H9 (cell line): ENCODE measurements at regions not wholly inside any gene's neighbourhood (a gene's known extent, or its start where the extent isn't known, plus 50 kb on each side); places are given as distances from the start of the nearest gene placed in this dataset.

Experiments
- DNase-seq: peaks from one replicate; pipeline ENCODE4 v3.0.0-alpha.2; 2017
- H2AFZ ChIP-seq: one replicate; pipeline ENCODE4 v1.6.1; 2013; ENCODE audit warnings: mild to moderate bottlenecking, low read length, control low read depth, moderate library complexity
- H2AK5ac ChIP-seq: 2 replicates; pipeline ENCODE4 v1.6.1; 2013; ENCODE audit warnings: low read length, control low read depth, mixed read lengths; ENCODE audit not compliant: insufficient read length
- H2BK120ac ChIP-seq: one replicate; pipeline ENCODE4 v1.6.1; 2013; ENCODE audit warnings: low read depth, mild to moderate bottlenecking, low read length, control low read depth, inconsistent platforms; ENCODE audit not compliant: poor library complexity, severe bottlenecking
- H2BK12ac ChIP-seq: 2 replicates; pipeline ENCODE4 v1.6.1; 2013; ENCODE audit warnings: low read length, control low read depth, mixed read lengths, low read depth; ENCODE audit not compliant: insufficient read length
- H2BK15ac ChIP-seq: 2 replicates; pipeline ENCODE4 v1.6.1; 2013; ENCODE audit warnings: low read depth, low read length, control low read depth
- H2BK20ac ChIP-seq: one replicate; pipeline ENCODE4 v1.6.1; 2013; ENCODE audit warnings: low read depth, mild to moderate bottlenecking, low read length, control low read depth, inconsistent platforms; ENCODE audit not compliant: poor library complexity, severe bottlenecking
- H2BK5ac ChIP-seq: 2 replicates; pipeline ENCODE4 v1.6.1; 2013; ENCODE audit warnings: low read length, control low read depth, mixed read lengths; ENCODE audit not compliant: insufficient read length
- H3K14ac ChIP-seq: 2 replicates; pipeline ENCODE4 v1.6.1; 2013; ENCODE audit warnings: low read length, control low read depth; ENCODE audit not compliant: insufficient read depth
- H3K18ac ChIP-seq: 2 replicates; pipeline ENCODE4 v1.6.1; 2013; ENCODE audit warnings: low read depth, mild to moderate bottlenecking, mixed read lengths, low read length, control low read depth; ENCODE audit not compliant: insufficient read length
- H3K23ac ChIP-seq: 2 replicates; pipeline ENCODE4 v1.6.1; 2013; ENCODE audit warnings: low read length, control low read depth, mixed read lengths, low read depth; ENCODE audit not compliant: insufficient read length
- H3K23me2 ChIP-seq: 2 replicates; pipeline ENCODE4 v1.6.1; 2013; ENCODE audit warnings: low read depth, mild to moderate bottlenecking, mixed read lengths, low read length, control low read depth; ENCODE audit not compliant: insufficient read length, poor library complexity, severe bottlenecking
- H3K27ac ChIP-seq: 2 replicates; pipeline ENCODE4 v1.5.1; 2013; ENCODE audit warnings: low read length, control low read depth, mixed read lengths, low read depth; ENCODE audit not compliant: insufficient read length
- H3K27me3 ChIP-seq: 2 replicates; pipeline ENCODE4 v1.6.1; 2013; ENCODE audit warnings: low read length, control low read depth, inconsistent platforms; ENCODE audit not compliant: insufficient read depth
- H3K4ac ChIP-seq: 2 replicates; pipeline ENCODE4 v1.6.1; 2013; ENCODE audit warnings: low read depth, mild to moderate bottlenecking, control low read depth, inconsistent platforms, low read length, moderate library complexity
- H3K4me1 ChIP-seq: 2 replicates; pipeline ENCODE4 v1.6.1; 2013; ENCODE audit warnings: low read length, control low read depth, inconsistent platforms; ENCODE audit not compliant: insufficient read depth
- H3K4me2 ChIP-seq: 2 replicates; pipeline ENCODE4 v1.6.1; 2013; ENCODE audit warnings: low read length, control low read depth, mixed read lengths; ENCODE audit not compliant: insufficient read length, insufficient read depth
- H3K56ac ChIP-seq: 2 replicates; pipeline ENCODE4 v1.6.1; 2013; ENCODE audit warnings: low read depth, mild to moderate bottlenecking, mixed read lengths, low read length, control low read depth; ENCODE audit not compliant: insufficient read length
- H3K79me1 ChIP-seq: 2 replicates; pipeline ENCODE4 v1.6.1; 2013; ENCODE audit warnings: low read depth, mild to moderate bottlenecking, moderate library complexity, low read length, control low read depth, inconsistent platforms; ENCODE audit not compliant: insufficient read depth, poor library complexity, severe bottlenecking
- H3K79me2 ChIP-seq: 2 replicates; pipeline ENCODE4 v1.6.1; 2013; ENCODE audit warnings: low read length, control low read depth, inconsistent platforms; ENCODE audit not compliant: insufficient read depth
- H3K9ac ChIP-seq: 2 replicates; pipeline ENCODE4 v1.6.1; 2013; ENCODE audit warnings: low read length, control low read depth, mixed read lengths; ENCODE audit not compliant: insufficient read length; ENCODE audit errors: extremely low read depth
- H3K9me3 ChIP-seq: one replicate; pipeline ENCODE4 v1.6.1; 2013; ENCODE audit warnings: low read depth, low read length, inconsistent platforms; ENCODE audit not compliant: control insufficient read depth
- H3T11ph ChIP-seq: one replicate; pipeline ENCODE4 v1.6.1; 2013; ENCODE audit warnings: mild to moderate bottlenecking, low read length, control low read depth, inconsistent platforms
- H4K20me1 ChIP-seq: one replicate; pipeline ENCODE4 v1.6.1; 2013; ENCODE audit not compliant: control insufficient read depth, insufficient read length, insufficient read depth
- H4K5ac ChIP-seq: 2 replicates; pipeline ENCODE4 v1.6.1; 2013; ENCODE audit warnings: low read depth, mild to moderate bottlenecking, mixed read lengths, low read length, control low read depth; ENCODE audit not compliant: insufficient read length
- H4K8ac ChIP-seq: replicated peaks from 2 replicates; pipeline ENCODE4 v1.6.1; 2013; ENCODE audit warnings: low read length, control low read depth, mixed read lengths, low read depth; ENCODE audit not compliant: insufficient read length
- H4K91ac ChIP-seq: 2 replicates; pipeline ENCODE4 v1.6.1; 2013; ENCODE audit warnings: low read depth, mild to moderate bottlenecking, moderate library complexity, mixed read lengths, low read length, control low read depth; ENCODE audit not compliant: insufficient read length
- H3K27ac Mint-ChIP-seq, 3 experiments: 2 replicates in 2 of 3; 3 replicates in 1 of 3; pipeline ENCODE4 v1.8.0; 2020 to 2021; ENCODE audit warnings: mixed read lengths in 3 of 3, mild to moderate bottlenecking in 1 of 3, moderate library complexity in 1 of 3
- H3K27me3 Mint-ChIP-seq: 2 replicates; pipeline ENCODE4 v1.8.0; 2021; ENCODE audit warnings: low read depth, mild to moderate bottlenecking, moderate library complexity, mixed read lengths
- H3K36me3 Mint-ChIP-seq, 3 experiments: 2 replicates in 2 of 3; 3 replicates in 1 of 3; pipeline ENCODE4 v1.8.0; 2020 to 2021; ENCODE audit warnings: low read depth in 3 of 3, mixed read lengths in 3 of 3; ENCODE audit not compliant: insufficient read depth in 1 of 3
- H3K4me1 Mint-ChIP-seq, 2 experiments: 2 replicates each; pipeline ENCODE4 v1.8.0; 2020; ENCODE audit warnings: mixed read lengths in 2 of 2
- H3K4me3 Mint-ChIP-seq, 2 experiments: 2 replicates in 1 of 2; 3 replicates in 1 of 2; pipeline ENCODE4 v1.8.0; 2020 to 2021; ENCODE audit warnings: mild to moderate bottlenecking in 2 of 2, mixed read lengths in 2 of 2, moderate library complexity in 1 of 2
- H3K9me3 Mint-ChIP-seq, 2 experiments: 2 replicates in 1 of 2; 3 replicates in 1 of 2; pipeline ENCODE4 v1.8.0; 2020; ENCODE audit warnings: mild to moderate bottlenecking in 2 of 2, mixed read lengths in 2 of 2, moderate library complexity in 1 of 2
- whole genome bisulfite sequencing: extraction: QIAGEN DNeasy Blood & Tissue Kit; methylation state at CpG from one replicate; pipeline ENCODE4 v1.1.7; 2013; ENCODE audit warnings: missing lambda C conversion rate, low lambda C conversion rate, mixed read lengths; ENCODE audit not compliant: insufficient read length; ENCODE audit errors: extremely low coverage; 5-methylcytosine and 5-hydroxymethylcytosine counted together
- TF ChIP-seq, protein P1 (sequence below): fragments of 200-600 bp; sonication (generic); conservative IDR thresholded peaks from 3 replicates; pipeline ENCODE4 v1.8.0; 2021; ENCODE audit warnings: antibody characterized with exemption, mild to moderate bottlenecking

DNA sequence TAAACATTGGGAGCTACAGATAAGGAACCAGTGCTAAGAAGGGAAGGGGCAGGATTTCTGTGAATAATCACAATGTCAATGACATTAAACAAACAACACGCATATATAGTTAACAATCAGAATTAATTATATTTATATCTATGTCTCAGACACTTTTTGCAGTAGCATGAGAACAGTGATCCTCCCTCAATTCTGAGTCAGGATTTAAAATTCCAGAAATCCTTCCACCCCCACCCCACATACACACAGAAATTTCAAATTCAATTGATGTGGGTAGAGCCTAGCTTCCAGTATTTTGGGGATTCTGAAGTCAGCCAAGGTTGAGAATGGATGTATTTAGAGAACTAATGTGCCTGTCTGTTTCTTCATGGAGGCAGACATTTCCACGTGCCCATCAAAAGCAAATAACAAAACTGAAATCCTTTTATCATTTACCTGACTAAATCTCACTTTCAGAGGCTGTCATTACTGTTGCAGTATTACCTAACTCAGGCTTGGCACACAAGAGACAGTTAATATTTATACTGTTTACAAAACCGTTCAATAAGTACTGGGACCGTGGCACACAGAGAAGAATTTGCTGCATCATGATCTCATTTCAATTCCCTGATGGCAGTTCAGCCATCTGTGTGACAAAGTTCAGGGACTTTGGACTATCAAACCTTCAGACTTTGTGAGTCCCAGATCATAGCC is 116.6 kb upstream of the PALS2 start:
- Histone ChIP-seq H3K9me3 (no peaks in the 10 kb centered on the region), H3K14ac (no peak overlapping the region), H3K4me2 (no peak overlapping the region), H4K8ac (no peak overlapping the region), H3K9ac (no peak overlapping the region), H3K23ac (no peak overlapping the region), H2BK15ac (no peak overlapping the region), H3K23me2 (no peaks in the 10 kb centered on the region), H4K91ac (no peak overlapping the region), H3K18ac (no peak overlapping the region), H3K79me2 (no peaks in the 10 kb centered on the region), H2BK120ac (no peak overlapping the region), H3T11ph (no peak overlapping the region), H4K20me1 (no peaks in the 10 kb centered on the region), H3K4ac (no peak overlapping the region), H2AFZ (no peak overlapping the region), H3K27ac (no peak overlapping the region), H3K27me3 (no peaks in the 10 kb centered on the region), H3K4me1 (peaks cover 4% of the 10 kb centered on the region; the same call in 1 of the 2 replicates), H2BK20ac (no peak overlapping the region), H3K79me1 (no peaks in the 10 kb centered on the region), H3K56ac (no peak overlapping the region), H2BK12ac (no peak overlapping the region), H2BK5ac (no peak overlapping the region), H4K5ac (no peak overlapping the region), H2AK5ac (no peak overlapping the region)
- no peak overlapping the region for H3K27ac Mint-ChIP-seq
- TF ChIP-seq, protein P1, sequence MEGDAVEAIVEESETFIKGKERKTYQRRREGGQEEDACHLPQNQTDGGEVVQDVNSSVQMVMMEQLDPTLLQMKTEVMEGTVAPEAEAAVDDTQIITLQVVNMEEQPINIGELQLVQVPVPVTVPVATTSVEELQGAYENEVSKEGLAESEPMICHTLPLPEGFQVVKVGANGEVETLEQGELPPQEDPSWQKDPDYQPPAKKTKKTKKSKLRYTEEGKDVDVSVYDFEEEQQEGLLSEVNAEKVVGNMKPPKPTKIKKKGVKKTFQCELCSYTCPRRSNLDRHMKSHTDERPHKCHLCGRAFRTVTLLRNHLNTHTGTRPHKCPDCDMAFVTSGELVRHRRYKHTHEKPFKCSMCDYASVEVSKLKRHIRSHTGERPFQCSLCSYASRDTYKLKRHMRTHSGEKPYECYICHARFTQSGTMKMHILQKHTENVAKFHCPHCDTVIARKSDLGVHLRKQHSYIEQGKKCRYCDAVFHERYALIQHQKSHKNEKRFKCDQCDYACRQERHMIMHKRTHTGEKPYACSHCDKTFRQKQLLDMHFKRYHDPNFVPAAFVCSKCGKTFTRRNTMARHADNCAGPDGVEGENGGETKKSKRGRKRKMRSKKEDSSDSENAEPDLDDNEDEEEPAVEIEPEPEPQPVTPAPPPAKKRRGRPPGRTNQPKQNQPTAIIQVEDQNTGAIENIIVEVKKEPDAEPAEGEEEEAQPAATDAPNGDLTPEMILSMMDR = no peak
- H3K4me3 Mint-ChIP-seq = no peak overlapping the region
- H3K27me3 Mint-ChIP-seq = peaks cover 15% of the 10 kb centered on the region
- peaks cover 9% of the 10 kb centered on the region in 2 experiments for H3K4me1 Mint-ChIP-seq
- no peaks in the 10 kb centered on the region for H3K9me3 Mint-ChIP-seq
- no peak for DNase-seq
- no peaks in the 10 kb centered on the region for H3K36me3 Mint-ChIP-seq
- WGBS = no CpG with 5 or more reads among the region's 4 CpGs
